Keratinocyte (primary cell): ENCODE measurements at regions not wholly inside any gene's neighbourhood (a gene's known extent, or its start where the extent isn't known, plus 50 kb on each side); places are given as distances from the start of the nearest gene placed in this dataset.

Source experiments
- DNase-seq: peaks from one replicate; pipeline ENCODE4 v3.0.0-alpha.2; 2011; ENCODE audit warnings: low read depth, missing footprints, low spot score
- FAIRE-seq: peaks from 2 replicates; lab custom pipeline; 2011; peaks lifted over from hg19 to GRCh38; lab: Jason Lieb, UNC
- H2AFZ ChIP-seq: 2 replicates; pipeline ENCODE4 v1.6.0; 2012; ENCODE audit warnings: low read length, control low read depth, inconsistent platforms; ENCODE audit not compliant: control insufficient read depth
- H3K27ac ChIP-seq: 2 replicates; pipeline ENCODE4 v1.5.1; 2011; ENCODE audit warnings: low read length; ENCODE audit not compliant: control insufficient read depth, insufficient read depth
- H3K27me3 ChIP-seq: 3 replicates; pipeline ENCODE4 v1.6.0; 2011; ENCODE audit warnings: low read length; ENCODE audit not compliant: control insufficient read depth, insufficient read depth; ENCODE audit errors: extremely low read depth
- H3K36me3 ChIP-seq, 2 experiments: 2 replicates in 1 of 2; 3 replicates in 1 of 2; pipeline ENCODE4 v1.5.1; 2011; ENCODE audit warnings: low read length in 2 of 2, mild to moderate bottlenecking in 1 of 2; ENCODE audit not compliant: control insufficient read depth in 2 of 2, insufficient read depth in 2 of 2; ENCODE audit errors: extremely low read depth in 1 of 2
- H3K4me1 ChIP-seq: 3 replicates; pipeline ENCODE4 v1.5.1; 2011; ENCODE audit warnings: low read length; ENCODE audit not compliant: control insufficient read depth, insufficient read depth; ENCODE audit errors: extremely low read depth
- H3K4me2 ChIP-seq: 3 replicates; pipeline ENCODE4 v1.6.0; 2011; ENCODE audit warnings: low read depth, low read length; ENCODE audit not compliant: control insufficient read depth, insufficient read depth; ENCODE audit errors: extremely low read depth
- H3K4me3 ChIP-seq, 3 experiments: fragments of 200-600 bp in 1 of 3; sonication (generic) in 1 of 3; 2 replicates in 2 of 3; 3 replicates in 1 of 3; pipeline ENCODE4 v1.5.1; 2011 to 2016; ENCODE audit warnings: low read length in 3 of 3, mild to moderate bottlenecking in 3 of 3, control low read depth in 2 of 3, inconsistent platforms in 1 of 3, low read depth in 1 of 3, mixed read lengths in 1 of 3, mixed run types in 1 of 3, moderate library complexity in 1 of 3; ENCODE audit not compliant: control insufficient read depth in 2 of 3, insufficient read depth in 2 of 3; ENCODE audit errors: extremely low read depth in 1 of 3
- H3K79me2 ChIP-seq: 2 replicates; pipeline ENCODE4 v1.6.0; 2012; ENCODE audit warnings: low read length; ENCODE audit not compliant: control insufficient read depth, insufficient read depth
- H3K9ac ChIP-seq: 3 replicates; pipeline ENCODE4 v1.6.0; 2011; ENCODE audit warnings: low read length; ENCODE audit not compliant: control insufficient read depth, insufficient read depth; ENCODE audit errors: extremely low read depth
- H3K9me1 ChIP-seq: 3 replicates; pipeline ENCODE4 v1.6.0; 2011; ENCODE audit warnings: low read length; ENCODE audit not compliant: control insufficient read depth, insufficient read depth; ENCODE audit errors: extremely low read depth
- H3K9me3 ChIP-seq: 2 replicates; pipeline ENCODE4 v1.5.1; 2012; ENCODE audit warnings: low read depth, low read length; ENCODE audit not compliant: control insufficient read depth
- H4K20me1 ChIP-seq: 3 replicates; pipeline ENCODE4 v1.6.0; 2011; ENCODE audit warnings: low read length; ENCODE audit not compliant: control insufficient read depth, insufficient read depth; ENCODE audit errors: extremely low read depth
- CTCF ChIP-seq, 3 experiments: IDR thresholded peaks in 1 of 3; conservative IDR thresholded peaks in 1 of 3; optimal IDR thresholded peaks in 1 of 3; 2 replicates in 2 of 3; 3 replicates in 1 of 3; pipeline versions ENCODE3 to v1.5.1; 2011; ENCODE audit warnings: low read length in 3 of 3, mild to moderate bottlenecking in 3 of 3, moderate library complexity in 2 of 3, control low read depth in 1 of 3, inconsistent platforms in 1 of 3; ENCODE audit not compliant: insufficient read depth in 2 of 3; ENCODE audit errors: extremely low read depth in 1 of 3
- EZH2 ChIP-seq: IDR thresholded peaks from one replicate; pipeline ENCODE4 v1.6.1; 2012; ENCODE audit warnings: inconsistent platforms, mild to moderate bottlenecking, low read length, moderate library complexity
- dilution Hi-C: fragments of 300-500 bp; cut with MboI; formaldehyde crosslinking; loops from one replicate; pipeline ENCODE4 v1.7.0; 2020; ENCODE audit warnings: low sequenced_read_pairs; ENCODE audit not compliant: extremely low pct_ligation_motif_present

GRCh38 chr5:87876616-87877015 lies 392.0 kb downstream of the TMEM161B start:
- no peaks in the 10 kb centered on the region for H3K9me3 ChIP-seq
- TF ChIP-seq EZH2: no peak
- TF ChIP-seq CTCF (optimal IDR thresholded peaks at IDR 0.05 in 1 of 3, IDR thresholded peaks at IDR 0.05 in 1 of 3, conservative IDR thresholded peaks at IDR 0.05 in 1 of 3; ENCODE audit: extremely low read depth in 1 of 3, insufficient read depth in 2 of 3, low read length in 3 of 3): no peak
- no peak for DNase-seq
- no peaks in the 10 kb centered on the region for H3K9me1 ChIP-seq
- FAIRE-seq: no peak
- H3K79me2 ChIP-seq: no peaks in the 10 kb centered on the region
- H4K20me1 ChIP-seq: no peaks in the 10 kb centered on the region
- no peak overlapping the region for H3K27ac ChIP-seq
- no peak overlapping the region for H3K9ac ChIP-seq
- no peaks in the 10 kb centered on the region for H3K4me1 ChIP-seq
- no peaks in the 10 kb centered on the region for H3K36me3 ChIP-seq
- no peaks in the 10 kb centered on the region for H3K27me3 ChIP-seq
- dilution Hi-C loops: no loop called here
- H3K4me2 ChIP-seq: no peak overlapping the region
- H3K4me3 ChIP-seq: no peak overlapping the region
- H2AFZ ChIP-seq: no peak overlapping the region

- TF ChIP-seq CTCF (optimal IDR thresholded peaks at IDR 0.05 in 1 of 3, IDR thresholded peaks at IDR 0.05 in 1 of 3, conservative IDR thresholded peaks at IDR 0.05 in 1 of 3; ENCODE audit: extremely low read depth in 1 of 3, insufficient read depth in 2 of 3, low read length in 3 of 3) (no peak), EZH2 (no peak)
- no peaks in the 10 kb centered on the region for H3K4me1 ChIP-seq
- H3K4me2 ChIP-seq: no peak overlapping the region
- H3K27ac ChIP-seq: no peak overlapping the region
- FAIRE-seq (no peak), DNase-seq (no peak)
- no peak overlapping the region for H3K4me3 ChIP-seq
- no peaks in the 10 kb centered on the region for H3K9me1 ChIP-seq
- H3K9ac ChIP-seq: no peak overlapping the region
- H3K27me3 ChIP-seq: no peaks in the 10 kb centered on the region
- H2AFZ ChIP-seq: no peak overlapping the region
- no peaks in the 10 kb centered on the region for H3K36me3 ChIP-seq
- H4K20me1 ChIP-seq: no peaks in the 10 kb centered on the region
- dilution Hi-C loops: no loop called here
- H3K79me2 ChIP-seq: no peaks in the 10 kb centered on the region
- H3K9me3 ChIP-seq: no peaks in the 10 kb centered on the region
Observed at GRCh38 chr5:87872986-87873385, 395.7 kb downstream of the TMEM161B start.
